ENCODE measurements at regions not wholly inside any gene's neighbourhood (a gene's known extent, or its start where the extent isn't known, plus 50 kb on each side); places are given as distances from the start of the nearest gene placed in this dataset.

DNA sequence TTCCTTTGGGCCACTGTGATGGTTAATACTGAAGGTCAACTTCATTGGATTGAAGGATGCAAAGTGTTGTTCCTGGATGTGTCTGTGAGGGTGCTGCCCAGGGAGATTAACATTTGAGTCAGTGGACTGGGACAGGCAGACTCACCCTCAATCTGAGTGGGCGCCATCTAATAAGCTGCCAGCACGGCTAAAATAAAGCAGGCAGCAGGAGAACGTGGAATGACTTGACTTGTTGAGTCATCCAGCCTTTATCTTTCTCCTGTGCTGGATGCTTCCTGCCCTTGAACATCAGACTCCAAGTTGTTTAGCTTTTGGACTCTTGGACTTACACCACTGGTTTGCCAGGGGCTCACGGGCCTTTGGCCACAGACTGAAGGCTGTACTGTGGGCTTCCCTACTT lies 1046.9 kb downstream of the TYW1 start (continued):
- TF ChIP-seq JUND (IDR thresholded peaks at IDR 0.05) = no peak
- TF ChIP-seq, protein P1, sequence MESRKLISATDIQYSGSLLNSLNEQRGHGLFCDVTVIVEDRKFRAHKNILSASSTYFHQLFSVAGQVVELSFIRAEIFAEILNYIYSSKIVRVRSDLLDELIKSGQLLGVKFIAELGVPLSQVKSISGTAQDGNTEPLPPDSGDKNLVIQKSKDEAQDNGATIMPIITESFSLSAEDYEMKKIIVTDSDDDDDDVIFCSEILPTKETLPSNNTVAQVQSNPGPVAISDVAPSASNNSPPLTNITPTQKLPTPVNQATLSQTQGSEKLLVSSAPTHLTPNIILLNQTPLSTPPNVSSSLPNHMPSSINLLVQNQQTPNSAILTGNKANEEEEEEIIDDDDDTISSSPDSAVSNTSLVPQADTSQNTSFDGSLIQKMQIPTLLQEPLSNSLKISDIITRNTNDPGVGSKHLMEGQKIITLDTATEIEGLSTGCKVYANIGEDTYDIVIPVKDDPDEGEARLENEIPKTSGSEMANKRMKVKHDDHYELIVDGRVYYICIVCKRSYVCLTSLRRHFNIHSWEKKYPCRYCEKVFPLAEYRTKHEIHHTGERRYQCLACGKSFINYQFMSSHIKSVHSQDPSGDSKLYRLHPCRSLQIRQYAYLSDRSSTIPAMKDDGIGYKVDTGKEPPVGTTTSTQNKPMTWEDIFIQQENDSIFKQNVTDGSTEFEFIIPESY (IDR thresholded peaks at IDR 0.05) = no peak
- TF ChIP-seq RXRA (IDR thresholded peaks at IDR 0.05) = no peak
- TF ChIP-seq SP1 (IDR thresholded peaks at IDR 0.05) = no peak

- DNase-seq (ENCODE audit: low spot score) = no peak
- 69% methylated on average over 9 of the region's 9 CpGs for WGBS
- TF ChIP-seq, protein P2, sequence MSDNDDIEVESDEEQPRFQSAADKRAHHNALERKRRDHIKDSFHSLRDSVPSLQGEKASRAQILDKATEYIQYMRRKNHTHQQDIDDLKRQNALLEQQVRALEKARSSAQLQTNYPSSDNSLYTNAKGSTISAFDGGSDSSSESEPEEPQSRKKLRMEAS (IDR thresholded peaks at IDR 0.05) = no peak
- peak in 1 of 2 donors; percentile 40 for TF ChIP-seq RXRA (IDR thresholded peaks at IDR 0.05)
- H3K9ac ChIP-seq (ENCODE audit: low read depth in 1 of 2, low read length in 2 of 2) = no peak overlapping the region
- H3K27ac ChIP-seq (ENCODE audit: low read depth in 1 of 2, low read length in 2 of 2) = no peak overlapping the region
- no peak overlapping the region for H3K4me3 ChIP-seq (ENCODE audit: low read depth in 1 of 3, low read length in 3 of 3)
- no peaks in the 10 kb centered on the region for H3K4me1 ChIP-seq (ENCODE audit: control insufficient read depth in 4 of 4, insufficient read depth in 4 of 4, low read length in 3 of 4)
- no peaks in the 10 kb centered on the region for H3K27me3 ChIP-seq (ENCODE audit: control insufficient read depth in 4 of 4, insufficient read depth in 4 of 4, low read length in 3 of 4)
- H3K9me3 ChIP-seq (ENCODE audit: control insufficient read depth in 4 of 4, low read length in 3 of 4) = no peaks in the 10 kb centered on the region
- no peaks in the 10 kb centered on the region for H3K36me3 ChIP-seq (ENCODE audit: control insufficient read depth in 4 of 4, insufficient read depth in 3 of 4, low read depth in 1 of 4, low read length in 3 of 4)
Observed at GRCh38 chr7:68050627-68051026, 1054.0 kb downstream of the TYW1 start.

DNA sequence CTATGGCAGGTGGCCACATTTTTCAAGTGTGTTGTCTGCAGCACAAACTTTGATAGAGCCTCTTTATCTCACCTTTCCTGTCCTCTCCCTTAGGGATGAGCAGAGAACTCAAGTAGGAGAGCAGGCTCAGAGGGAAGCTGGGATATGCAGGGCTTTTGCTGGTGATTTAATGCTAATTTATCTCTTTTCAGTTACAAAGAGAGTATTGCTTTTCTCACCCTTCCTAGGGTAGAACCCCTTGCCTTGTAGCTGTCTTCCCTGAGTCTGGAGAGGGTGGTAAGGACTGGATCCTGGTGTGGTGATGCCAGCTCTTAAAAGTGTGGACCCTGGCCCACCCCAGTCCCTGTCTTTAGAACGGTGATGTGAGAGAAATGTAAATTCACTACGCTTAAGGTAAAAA lies 1061.4 kb downstream of the TYW1 start:
- Histone ChIP-seq H3K27me3 (ENCODE audit: control insufficient read depth in 4 of 4, insufficient read depth in 4 of 4, low read length in 3 of 4) (no peaks in the 10 kb centered on the region), H3K9ac (ENCODE audit: low read depth in 1 of 2, low read length in 2 of 2) (no peak overlapping the region), H3K36me3 (ENCODE audit: control insufficient read depth in 4 of 4, insufficient read depth in 3 of 4, low read depth in 1 of 4, low read length in 3 of 4) (no peaks in the 10 kb centered on the region), H3K4me1 (ENCODE audit: control insufficient read depth in 4 of 4, insufficient read depth in 4 of 4, low read length in 3 of 4) (no peaks in the 10 kb centered on the region), H3K9me3 (ENCODE audit: control insufficient read depth in 4 of 4, low read length in 3 of 4) (peaks cover 0 to 4% (median 0%) of the 10 kb centered on the region in 4 donors), H3K4me3 (ENCODE audit: low read depth in 1 of 3, low read length in 3 of 3) (no peak overlapping the region), H3K27ac (ENCODE audit: low read depth in 1 of 2, low read length in 2 of 2) (no peak overlapping the region)
- 66% methylated on average over 2 of the region's 2 CpGs for WGBS
- no peak for TF ChIP-seq TAF1 (conservative IDR thresholded peaks at IDR 0.05)
- no peak for TF ChIP-seq FOXA1 (IDR thresholded peaks at IDR 0.05)
- TF ChIP-seq NR2F2 (IDR thresholded peaks at IDR 0.05) = no peak
- no peak for TF ChIP-seq EGR1 (IDR thresholded peaks at IDR 0.05; ENCODE audit: low read depth in 2 of 2)
- no peak for TF ChIP-seq HNF4A (conservative IDR thresholded peaks at IDR 0.05)
- TF ChIP-seq FOXA2 (IDR thresholded peaks at IDR 0.05) = no peak
- no peak for TF ChIP-seq SP1 (IDR thresholded peaks at IDR 0.05)
- TF ChIP-seq HNF4G (IDR thresholded peaks at IDR 0.05) = no peak
- no peak for TF ChIP-seq REST (IDR thresholded peaks at IDR 0.05)
- TF ChIP-seq CTCF (IDR thresholded peaks at IDR 0.05; ENCODE audit: low read depth, low read length, missing input control) = no peak
- TF ChIP-seq, protein P3, sequence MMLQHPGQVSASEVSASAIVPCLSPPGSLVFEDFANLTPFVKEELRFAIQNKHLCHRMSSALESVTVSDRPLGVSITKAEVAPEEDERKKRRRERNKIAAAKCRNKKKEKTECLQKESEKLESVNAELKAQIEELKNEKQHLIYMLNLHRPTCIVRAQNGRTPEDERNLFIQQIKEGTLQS (IDR thresholded peaks at IDR 0.05) = no peak
- TF ChIP-seq, protein P1 (IDR thresholded peaks at IDR 0.05) = no peak
- no peak for TF ChIP-seq JUND (IDR thresholded peaks at IDR 0.05)
- TF ChIP-seq, protein P2 (IDR thresholded peaks at IDR 0.05) = no peak
- TF ChIP-seq YY1 (IDR thresholded peaks at IDR 0.05) = no peak
- TF ChIP-seq RAD21 (IDR thresholded peaks at IDR 0.05) = no peak
- no peak for TF ChIP-seq RXRA (IDR thresholded peaks at IDR 0.05)
- TF ChIP-seq GABPA (IDR thresholded peaks at IDR 0.05 in 1 of 2, conservative IDR thresholded peaks at IDR 0.05 in 1 of 2) = no peak
- DNase-seq (ENCODE audit: low spot score) = no peak
